ENCODE measurements at regions not wholly inside any gene's neighbourhood (a gene's known extent, or its start where the extent isn't known, plus 50 kb on each side); places are given as distances from the start of the nearest gene placed in this dataset.

DNA sequence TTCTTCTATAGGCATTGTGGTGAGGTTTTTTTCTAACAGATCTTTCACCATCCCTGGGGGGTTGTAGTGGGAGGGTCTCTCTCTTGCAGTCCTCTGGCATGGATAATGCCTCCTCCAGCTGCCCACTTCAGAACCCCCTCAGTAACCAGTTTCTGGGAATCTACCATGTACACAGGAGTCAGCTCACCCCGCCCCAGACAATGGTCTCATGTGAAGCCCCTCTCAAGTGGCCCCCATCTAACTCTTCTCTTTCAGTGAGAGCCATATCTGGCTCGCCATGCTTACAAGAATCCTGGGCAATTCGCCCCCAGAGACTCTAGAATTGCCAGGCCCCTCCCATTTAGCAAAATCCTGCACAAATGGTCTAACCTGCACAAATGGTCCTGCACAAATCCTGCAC lies 144.4 kb upstream of the FSTL4 start:
- TF ChIP-seq FOXM1 (IDR thresholded peaks at IDR 0.05; ENCODE audit: borderline replicate concordance), result no peak
- no peak for TF ChIP-seq ZNF384 (IDR thresholded peaks at IDR 0.05)
- TF ChIP-seq LEF1 (IDR thresholded peaks at IDR 0.05; ENCODE audit: borderline replicate concordance), result no peak
- TF ChIP-seq FOXA1 (IDR thresholded peaks at IDR 0.05), result no peak
- TF ChIP-seq TARDBP (IDR thresholded peaks at IDR 0.05), result no peak
- TF ChIP-seq NFRKB (IDR thresholded peaks at IDR 0.05), result no peak
- TF ChIP-seq BHLHE40 (IDR thresholded peaks at IDR 0.05; ENCODE audit: borderline replicate concordance), result no peak
- no peak for TF ChIP-seq L3MBTL2 (conservative IDR thresholded peaks at IDR 0.05)
- TF ChIP-seq SP1 (IDR thresholded peaks at IDR 0.05), result no peak
- no peak for TF ChIP-seq FOXK2 (IDR thresholded peaks at IDR 0.05)
- no peak for TF ChIP-seq HDGF (IDR thresholded peaks at IDR 0.05; ENCODE audit: borderline replicate concordance)
- TF ChIP-seq ARNT (IDR thresholded peaks at IDR 0.05), result no peak
- no peak for TF ChIP-seq SUZ12 (IDR thresholded peaks at IDR 0.05)
- no peak for TF ChIP-seq ELF4 (IDR thresholded peaks at IDR 0.05)
- TF ChIP-seq PKNOX1 (IDR thresholded peaks at IDR 0.05), result no peak
- TF ChIP-seq CTBP1 (IDR thresholded peaks at IDR 0.05; ENCODE audit: borderline replicate concordance), result no peak
- DNase-seq (ENCODE audit: extremely low spot score), result no peak
- POLR2A ChIA-PET, result no interaction called here
- CTCF ChIA-PET, result interaction anchor here (1.0 to 1.3 kb wide), 2 partner anchors 11 to 113 kb away, joined by 3 to 4 read pairs; no protein-coding TSS in a partner anchor

DNA sequence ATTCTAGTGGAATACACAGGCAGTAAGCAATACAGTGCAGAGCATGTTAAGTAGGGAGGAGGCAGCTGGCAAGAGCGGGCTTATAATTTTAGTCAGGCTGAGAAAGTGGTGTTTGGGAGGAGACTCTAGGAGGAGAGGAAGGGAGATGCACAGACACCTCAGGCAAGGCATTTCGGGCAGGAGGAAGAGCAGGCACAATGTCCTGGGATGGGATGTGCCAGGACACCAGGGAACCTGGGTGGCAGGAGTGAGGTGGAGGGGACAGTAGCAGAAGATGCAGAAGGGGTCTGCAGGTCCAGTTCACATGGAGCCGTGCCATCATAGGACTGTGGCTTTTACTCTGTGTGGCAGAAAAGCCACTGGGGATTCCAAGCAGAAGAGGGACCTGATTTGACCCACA lies 143.7 kb upstream of the FSTL4 start:
- TF ChIP-seq TARDBP (IDR thresholded peaks at IDR 0.05) (no peak), FOXA1 (IDR thresholded peaks at IDR 0.05) (no peak), L3MBTL2 (conservative IDR thresholded peaks at IDR 0.05) (no peak), CTBP1 (IDR thresholded peaks at IDR 0.05; ENCODE audit: borderline replicate concordance) (no peak), ELF4 (IDR thresholded peaks at IDR 0.05) (no peak), HDGF (IDR thresholded peaks at IDR 0.05; ENCODE audit: borderline replicate concordance) (no peak), NFRKB (IDR thresholded peaks at IDR 0.05) (no peak), ARNT (IDR thresholded peaks at IDR 0.05) (no peak), FOXK2 (IDR thresholded peaks at IDR 0.05) (no peak), FOXM1 (IDR thresholded peaks at IDR 0.05; ENCODE audit: borderline replicate concordance) (no peak), BHLHE40 (IDR thresholded peaks at IDR 0.05; ENCODE audit: borderline replicate concordance) (no peak), SP1 (IDR thresholded peaks at IDR 0.05) (no peak), LEF1 (IDR thresholded peaks at IDR 0.05; ENCODE audit: borderline replicate concordance) (no peak), SUZ12 (IDR thresholded peaks at IDR 0.05) (no peak), ZNF384 (IDR thresholded peaks at IDR 0.05) (no peak), PKNOX1 (IDR thresholded peaks at IDR 0.05) (no peak)
- no peak for DNase-seq (ENCODE audit: extremely low spot score)
- CTCF ChIA-PET, result interaction anchor here (1.3 kb wide), 1 partner anchor 114 kb away, joined by 4 read pairs; no protein-coding TSS in a partner anchor
- POLR2A ChIA-PET, result no interaction called here

DNA sequence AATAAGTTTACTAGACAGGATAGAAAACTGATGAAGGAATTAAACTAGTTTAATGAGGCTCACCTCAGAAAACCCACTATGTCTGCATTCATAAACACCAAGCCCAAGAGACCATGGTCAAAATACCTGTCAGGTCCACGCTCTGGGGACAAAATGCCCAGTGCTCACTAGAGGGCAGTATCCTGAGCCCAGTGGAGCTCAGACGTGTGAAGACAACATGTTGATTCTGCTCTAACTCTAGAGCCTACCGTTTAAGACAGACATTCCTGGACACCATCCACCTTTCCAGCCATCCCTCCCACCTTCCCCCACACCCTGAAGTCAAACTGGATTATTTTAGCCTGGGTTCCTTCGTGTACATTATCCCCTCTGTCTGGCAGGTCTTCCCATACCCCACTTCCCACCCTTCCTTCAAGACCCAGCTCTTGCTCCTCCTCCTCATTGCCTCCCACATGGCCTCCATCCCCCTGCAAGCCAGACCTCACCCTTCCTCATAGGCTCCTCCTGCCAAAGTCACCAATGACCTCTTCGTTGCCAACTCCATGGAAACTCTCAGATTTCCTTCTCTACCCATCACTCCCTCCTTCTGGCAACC lies 142.3 kb upstream of the FSTL4 start:
- ChIA-PET POLR2A (no interaction called here), CTCF (interaction anchor here (0.5 to 2.0 kb wide), 7 partner anchors 10 to 306 kb away, joined by 3 to 10 read pairs (median 4); no protein-coding TSS in a partner anchor)
- DNase-seq (ENCODE audit: extremely low spot score), result peak; percentile 62
- TF ChIP-seq TARDBP (IDR thresholded peaks at IDR 0.05) (no peak), L3MBTL2 (conservative IDR thresholded peaks at IDR 0.05) (peak; percentile 35; the same call in 1 of the 2 replicates), ZNF384 (IDR thresholded peaks at IDR 0.05) (no peak)

GRCh38 chr5:133753856-133754255 lies 141.5 kb upstream of the FSTL4 start:
- POLR2A ChIA-PET, result no interaction called here
- no peak for DNase-seq (ENCODE audit: extremely low spot score)
- TF ChIP-seq LEF1 (IDR thresholded peaks at IDR 0.05; ENCODE audit: borderline replicate concordance) (no peak), SP1 (IDR thresholded peaks at IDR 0.05) (no peak), PKNOX1 (IDR thresholded peaks at IDR 0.05) (no peak), BHLHE40 (IDR thresholded peaks at IDR 0.05; ENCODE audit: borderline replicate concordance) (no peak), ARNT (IDR thresholded peaks at IDR 0.05) (no peak), NFRKB (IDR thresholded peaks at IDR 0.05) (no peak)
- CTCF ChIA-PET, result interaction anchor here (1.5 to 2.0 kb wide), 3 partner anchors 9 to 116 kb away, joined by 4 to 8 read pairs (median 4); no protein-coding TSS in a partner anchor

DNA sequence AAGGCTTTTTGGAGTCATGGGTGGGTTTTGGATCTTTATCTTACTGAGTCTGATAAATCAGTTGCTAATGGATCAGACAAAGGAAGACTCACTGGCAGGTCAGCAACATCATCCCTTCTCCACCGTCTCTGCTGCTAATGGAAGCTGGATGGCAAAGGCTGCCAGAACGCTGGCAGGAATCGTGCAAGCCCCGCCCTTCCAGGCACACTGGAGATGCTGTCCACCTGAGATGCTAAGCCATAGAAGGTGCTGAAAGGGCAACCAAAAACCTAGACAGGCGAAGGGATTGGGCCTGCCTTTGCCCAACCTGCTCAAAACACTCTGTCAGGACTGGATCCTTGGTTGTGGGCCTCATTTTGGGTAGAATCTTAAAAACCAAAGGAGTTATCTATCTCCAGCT lies 139.5 kb upstream of the FSTL4 start:
- no peak for DNase-seq (ENCODE audit: extremely low spot score)
- CTCF ChIA-PET, result interaction anchor here (0.8 kb wide), 1 partner anchor 24 kb away, joined by 3 read pairs; no protein-coding TSS in a partner anchor
- no peak for TF ChIP-seq ELF4 (IDR thresholded peaks at IDR 0.05)
- no peak for TF ChIP-seq BHLHE40 (IDR thresholded peaks at IDR 0.05; ENCODE audit: borderline replicate concordance)
- TF ChIP-seq HDGF (IDR thresholded peaks at IDR 0.05; ENCODE audit: borderline replicate concordance), result no peak
- no peak for TF ChIP-seq FOXM1 (IDR thresholded peaks at IDR 0.05; ENCODE audit: borderline replicate concordance)
- no peak for TF ChIP-seq SUZ12 (IDR thresholded peaks at IDR 0.05)
- no peak for TF ChIP-seq ARNT (IDR thresholded peaks at IDR 0.05)
- TF ChIP-seq CTBP1 (IDR thresholded peaks at IDR 0.05; ENCODE audit: borderline replicate concordance), result no peak
- TF ChIP-seq LEF1 (IDR thresholded peaks at IDR 0.05; ENCODE audit: borderline replicate concordance), result no peak
- TF ChIP-seq NFRKB (IDR thresholded peaks at IDR 0.05), result no peak
- POLR2A ChIA-PET, result no interaction called here

DNA sequence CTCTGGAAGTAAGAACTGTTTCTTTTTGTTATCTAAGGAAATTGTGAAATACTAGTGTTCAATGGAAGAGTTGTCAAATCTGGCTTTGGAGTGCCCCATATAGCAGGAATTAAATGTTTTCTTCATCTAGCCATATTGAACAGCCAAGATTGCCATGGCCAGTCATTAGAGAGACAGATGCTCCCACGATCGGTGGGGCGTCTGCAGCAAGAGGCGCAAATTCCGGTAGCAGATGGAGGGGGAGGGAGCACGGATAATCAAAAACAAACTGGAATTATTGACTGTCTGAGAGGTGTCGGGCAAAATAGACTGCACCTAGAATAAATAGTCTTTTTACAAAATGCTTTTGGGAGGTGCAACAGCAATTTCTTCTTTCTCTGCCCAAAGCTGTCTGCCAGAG lies 139.1 kb upstream of the FSTL4 start:
- TF ChIP-seq L3MBTL2 (conservative IDR thresholded peaks at IDR 0.05), result no peak
- no peak for TF ChIP-seq SP1 (IDR thresholded peaks at IDR 0.05)
- no peak for TF ChIP-seq PKNOX1 (IDR thresholded peaks at IDR 0.05)
- TF ChIP-seq CTBP1 (IDR thresholded peaks at IDR 0.05; ENCODE audit: borderline replicate concordance), result no peak
- no peak for TF ChIP-seq HDGF (IDR thresholded peaks at IDR 0.05; ENCODE audit: borderline replicate concordance)
- no peak for TF ChIP-seq FOXM1 (IDR thresholded peaks at IDR 0.05; ENCODE audit: borderline replicate concordance)
- TF ChIP-seq LEF1 (IDR thresholded peaks at IDR 0.05; ENCODE audit: borderline replicate concordance), result no peak
- TF ChIP-seq NFRKB (IDR thresholded peaks at IDR 0.05), result no peak
- no peak for TF ChIP-seq TARDBP (IDR thresholded peaks at IDR 0.05)
- TF ChIP-seq ARNT (IDR thresholded peaks at IDR 0.05), result no peak
- no peak for TF ChIP-seq ZNF384 (IDR thresholded peaks at IDR 0.05)
- no peak for TF ChIP-seq FOXA1 (IDR thresholded peaks at IDR 0.05)
- CTCF ChIA-PET, result no interaction called here

More for the DNA sequence above, 139.1 kb upstream of the FSTL4 start:
- POLR2A ChIA-PET, result no interaction called here
- no peak for DNase-seq (ENCODE audit: extremely low spot score)

Measured in HEK293T (cell line).